H1 (cell line): ENCODE measurements at regions not wholly inside any gene's neighbourhood (a gene's known extent, or its start where the extent isn't known, plus 50 kb on each side); places are given as distances from the start of the nearest gene placed in this dataset.

Experiments used
- CEBPB ChIP-seq: IDR thresholded peaks from 2 replicates; pipeline ENCODE4 v1.6.1; 2012; ENCODE audit warnings: low read depth, low read length
- CTCF ChIP-seq, 3 experiments: IDR thresholded peaks; 1 replicate in 2 of 3; 2 replicates in 1 of 3; pipeline versions ENCODE4 v1.5.1 to v1.6.1; 2011; ENCODE audit warnings: low read length in 3 of 3, mild to moderate bottlenecking in 3 of 3, inconsistent platforms in 2 of 3, low read depth in 1 of 3, moderate library complexity in 1 of 3; ENCODE audit not compliant: insufficient read depth in 1 of 3; ENCODE audit errors: control extremely low read depth in 1 of 3
- EP300 ChIP-seq, 2 experiments: IDR thresholded peaks; 1 replicate in 1 of 2; 2 replicates in 1 of 2; pipeline ENCODE4 v1.6.1; 2011 to 2012; ENCODE audit warnings: low read depth in 2 of 2, low read length in 2 of 2, mild to moderate bottlenecking in 2 of 2, borderline replicate concordance in 1 of 2, inconsistent platforms in 1 of 2, moderate library complexity in 1 of 2
- EZH2 ChIP-seq: fragments of 200-600 bp; sonication (generic); IDR thresholded peaks from 2 replicates; pipeline ENCODE4 v1.7.1; 2012; ENCODE audit warnings: low read depth, mild to moderate bottlenecking, moderate library complexity, low read length, inconsistent platforms; ENCODE audit not compliant: severe bottlenecking
- GTF2F1 ChIP-seq: IDR thresholded peaks from 2 replicates; pipeline ENCODE4 v1.6.1; 2012; ENCODE audit warnings: low read depth, low read length, improper control_type of control experiment, borderline replicate concordance
- POLR2AphosphoS5 ChIP-seq: IDR thresholded peaks from 2 replicates; pipeline ENCODE4 v1.6.1; 2011; ENCODE audit warnings: low read depth, low read length
- SIRT6 ChIP-seq: IDR thresholded peaks from one replicate; pipeline ENCODE4 v1.7.1; 2012; ENCODE audit warnings: low read length, inconsistent platforms

GRCh38 chr12:28898038-28898437 lies 251.0 kb upstream of the FAR2 start:
- no peak for TF ChIP-seq CTCF (IDR thresholded peaks at IDR 0.05; ENCODE audit: control extremely low read depth in 1 of 3, insufficient read depth in 1 of 3, low read depth in 1 of 3, low read length in 3 of 3)
- TF ChIP-seq CEBPB = no peak
- no peak for TF ChIP-seq EZH2
- TF ChIP-seq SIRT6 = no peak
- no peak for TF ChIP-seq EP300 (IDR thresholded peaks at IDR 0.05; ENCODE audit: borderline replicate concordance in 1 of 2, low read depth in 2 of 2, low read length in 2 of 2)
- no peak for TF ChIP-seq POLR2AphosphoS5
- no peak for TF ChIP-seq GTF2F1
